Spleen (tissue), 11 donors: ENCODE measurements at regions not wholly inside any gene's neighbourhood (a gene's known extent, or its start where the extent isn't known, plus 50 kb on each side); places are given as distances from the start of the nearest gene placed in this dataset.

ENCODE experiments used
- DNase-seq: peaks from one replicate; pipeline ENCODE4 v3.0.0-alpha.2; 2020
- H3K27ac ChIP-seq, 8 donors: fragments of 200-600 bp; sonication (generic) in 7 of 8; 1 replicate in 4 of 8; 2 replicates in 4 of 8; pipeline versions ENCODE4 v1.5.0 to v1.8.0; 2016 to 2021; ENCODE audit warnings: inconsistent platforms in 4 of 8, mild to moderate bottlenecking in 4 of 8, moderate library complexity in 1 of 8
- H3K27me3 ChIP-seq, 7 donors: fragments of 200-600 bp; sonication (generic) in 6 of 7; replicated peaks in 1 of 7; 1 replicate in 4 of 7; 2 replicates in 3 of 7; pipeline versions ENCODE4 v1.5.0 to v1.8.0; 2016 to 2021; ENCODE audit warnings: inconsistent platforms in 3 of 7, mild to moderate bottlenecking in 1 of 7
- H3K36me3 ChIP-seq, 6 donors: fragments of 200-600 bp; sonication (generic) in 5 of 6; 1 replicate in 4 of 6; 2 replicates in 2 of 6; pipeline versions ENCODE4 v1.5.0 to v1.8.0; 2016 to 2021; ENCODE audit warnings: inconsistent platforms in 2 of 6
- H3K4me1 ChIP-seq, 6 donors: fragments of 200-600 bp; sonication (generic) in 5 of 6; 1 replicate in 3 of 6; 2 replicates in 3 of 6; pipeline versions ENCODE4 v1.5.0 to v1.8.0; 2016 to 2021; ENCODE audit warnings: inconsistent platforms in 3 of 6
- H3K4me3 ChIP-seq, 8 donors: fragments of 200-600 bp; sonication (generic) in 7 of 8; 1 replicate in 4 of 8; 2 replicates in 4 of 8; pipeline versions ENCODE4 v1.5.0 to v1.8.0; 2016 to 2021; ENCODE audit warnings: inconsistent platforms in 4 of 8, mild to moderate bottlenecking in 4 of 8, moderate library complexity in 2 of 8
- H3K9me3 ChIP-seq, 8 donors: fragments of 200-600 bp; sonication (generic) in 7 of 8; 1 replicate in 4 of 8; 2 replicates in 4 of 8; pipeline versions ENCODE4 v1.5.0 to v1.8.0; 2016 to 2021; ENCODE audit warnings: inconsistent platforms in 4 of 8
- CTCF ChIP-seq, 11 experiments: fragments of 200-600 bp in 7 of 11; fragments of 450-650 bp in 4 of 11; sonication (generic) in 4 of 11; IDR thresholded peaks in 8 of 11; conservative IDR thresholded peaks in 3 of 11; 1 replicate in 7 of 11; 2 replicates in 4 of 11; pipeline versions ENCODE4 v1.4.0 to v1.8.0; 2016 to 2021; ENCODE audit warnings: antibody characterized with exemption in 11 of 11, inconsistent platforms in 4 of 11, mild to moderate bottlenecking in 1 of 11
- POLR2A ChIP-seq, 3 donors: fragments of 450-650 bp; IDR thresholded peaks; one replicate each; pipeline ENCODE4 v1.5.1; 2017; ENCODE audit warnings: antibody characterized with exemption in 3 of 3, mild to moderate bottlenecking in 1 of 3
- POLR2AphosphoS5 ChIP-seq, 3 donors: sonication (generic); formaldehyde crosslinking; IDR thresholded peaks; one replicate each; pipeline ENCODE4 v1.5.1; 2017; ENCODE audit warnings: antibody characterized with exemption in 3 of 3
- WGBS, 5 donors: extraction: QIAGEN DNeasy Blood & Tissue Kit in 3 of 5; methylation state at CpG; one replicate each; pipeline versions ENCODE4 v1.1.5 to v1.1.7; 2013 to 2018; 5-methylcytosine and 5-hydroxymethylcytosine counted together
- intact Hi-C: fragments of 100-400 bp; cut with DNase I; formaldehyde crosslinking; loops from one replicate; pipeline ENCODE4 v1.15.0; 2023; ENCODE audit warnings: low total_unique reads
- donor health status: healthy with polysubstance abuse.
- donor health status: DM: no; HTN: no; CAD: no; lungs with moderate emphysema.
- donor health status: DM: no; HTN: no; CAD: no.
- donor health status: Bipolar disorder and iron deficiency.
- donor health status: healthy.
- donor health status: DM: no; HTN: no; CAD: no.
- donor health status: DM: yes; HTN: yes; CAD: no.

- Histone ChIP-seq H3K27me3 (no peaks in the 10 kb centered on the region), H3K9me3 (no peaks in the 10 kb centered on the region), H3K36me3 (no peaks in the 10 kb centered on the region), H3K4me3 (no peak overlapping the region), H3K27ac (no peak overlapping the region), H3K4me1 (peaks cover 0 to 9% (median 0%) of the 10 kb centered on the region in 6 donors)
- DNase-seq: no peak
- intact Hi-C loops: no loop called here
- TF ChIP-seq POLR2A (IDR thresholded peaks at IDR 0.05): no peak
- TF ChIP-seq POLR2AphosphoS5 (IDR thresholded peaks at IDR 0.05): no peak
- TF ChIP-seq CTCF (IDR thresholded peaks at IDR 0.05 in 8 of 11, conservative IDR thresholded peaks at IDR 0.05 in 3 of 11): no peak
- WGBS, 5 donors: 7 to 18% (median 11%) methylated on average over 1 of the region's 1 CpG
Measured at GRCh38 chr7:25427721-25428120, 199.4 kb upstream of the NPVF start.

GRCh38 chr7:25429731-25430130 lies 201.4 kb upstream of the NPVF start:
- H3K27me3 ChIP-seq: no peaks in the 10 kb centered on the region
- 74 to 83% (median 78%) methylated on average over 3 of the region's 3 CpGs for WGBS, 5 donors
- H3K4me3 ChIP-seq: no peak overlapping the region
- no peaks in the 10 kb centered on the region for H3K9me3 ChIP-seq
- TF ChIP-seq POLR2A (IDR thresholded peaks at IDR 0.05) (no peak), CTCF (IDR thresholded peaks at IDR 0.05 in 8 of 11, conservative IDR thresholded peaks at IDR 0.05 in 3 of 11) (no peak), POLR2AphosphoS5 (IDR thresholded peaks at IDR 0.05) (no peak)
- H3K4me1 ChIP-seq: peaks cover 0 to 9% (median 0%) of the 10 kb centered on the region in 6 donors
- H3K27ac ChIP-seq: peak overlapping the region in 2 of 8 donors; percentile 6 to 18
- no peaks in the 10 kb centered on the region for H3K36me3 ChIP-seq
- DNase-seq: no peak
- intact Hi-C loops: no loop called here

GRCh38 chr7:25430200-25430931 lies 202.1 kb upstream of the NPVF start:
- Histone ChIP-seq H3K36me3 (no peaks in the 10 kb centered on the region), H3K27ac (peak overlapping the region in 2 of 8 donors; percentile 6 to 18), H3K4me1 (peaks cover 0 to 9% (median 0%) of the 10 kb centered on the region in 6 donors), H3K4me3 (no peak overlapping the region), H3K9me3 (no peaks in the 10 kb centered on the region), H3K27me3 (no peaks in the 10 kb centered on the region)
- intact Hi-C loops: no loop called here
- no peak for DNase-seq
- WGBS, 5 donors: 80 to 94% (median 90%) methylated on average over 9 of the region's 9 CpGs
- TF ChIP-seq POLR2AphosphoS5 (IDR thresholded peaks at IDR 0.05) (no peak), CTCF (IDR thresholded peaks at IDR 0.05 in 8 of 11, conservative IDR thresholded peaks at IDR 0.05 in 3 of 11) (no peak), POLR2A (IDR thresholded peaks at IDR 0.05) (no peak)

GRCh38 chr7:25431956-25432450 lies 203.7 kb upstream of the NPVF start:
- Histone ChIP-seq H3K36me3 (no peaks in the 10 kb centered on the region), H3K27me3 (no peaks in the 10 kb centered on the region), H3K27ac (no peak overlapping the region), H3K4me3 (no peak overlapping the region), H3K9me3 (no peaks in the 10 kb centered on the region), H3K4me1 (peaks cover 0 to 9% (median 0%) of the 10 kb centered on the region in 6 donors)
- intact Hi-C loops: no loop called here
- no peak for TF ChIP-seq POLR2A (IDR thresholded peaks at IDR 0.05)
- no peak for TF ChIP-seq POLR2AphosphoS5 (IDR thresholded peaks at IDR 0.05)
- TF ChIP-seq CTCF (IDR thresholded peaks at IDR 0.05 in 8 of 11, conservative IDR thresholded peaks at IDR 0.05 in 3 of 11): no peak
- no peak for DNase-seq
- WGBS, 5 donors: 74 to 90% (median 76%) methylated on average over 3 of the region's 3 CpGs
